ENCODE measurements at regions not wholly inside any gene's neighbourhood (a gene's known extent, or its start where the extent isn't known, plus 50 kb on each side); places are given as distances from the start of the nearest gene placed in this dataset.

GRCh38 chr6:71045296-71045695 is 88.4 kb upstream of the B3GAT2 start:
- TF ChIP-seq REST (IDR thresholded peaks at IDR 0.05) (no peak), MAX (IDR thresholded peaks at IDR 0.05) (no peak), CTCF (IDR thresholded peaks at IDR 0.05) (no peak), MYC (IDR thresholded peaks at IDR 0.05; ENCODE audit: borderline replicate concordance, low read length) (no peak), RFX5 (IDR thresholded peaks at IDR 0.05) (no peak), NR3C1 (IDR thresholded peaks at IDR 0.05) (no peak), POLR2A (IDR thresholded peaks at IDR 0.05; ENCODE audit: low read length) (no peak), HDAC2 (IDR thresholded peaks at IDR 0.05) (no peak), PHF8 (IDR thresholded peaks at IDR 0.05; ENCODE audit: borderline replicate concordance, low read depth) (no peak), FOSB (CRISPR knock-in tag; IDR thresholded peaks at IDR 0.05) (no peak), SMC3 (IDR thresholded peaks at IDR 0.05) (no peak), MAZ (IDR thresholded peaks at IDR 0.05; ENCODE audit: borderline replicate concordance, low read depth, low read length) (no peak)
